Endothelial cell of umbilical vein (primary cell): ENCODE measurements at regions not wholly inside any gene's neighbourhood (a gene's known extent, or its start where the extent isn't known, plus 50 kb on each side); places are given as distances from the start of the nearest gene placed in this dataset.

Experiments used
- BruUV-seq: library from RNA; stranded (reverse); fragments of 400-500 nt; replicated peaks from 2 replicates; lab custom pipeline; 2021; lab: Mats Ljungman, UMichigan
- CTCF ChIA-PET: fragments of 300-600, 350-600 bp; sonication (Branson Sonifier 250); formaldehyde crosslinking; loops from one replicate; lab custom pipeline; 2021; ENCODE audit warnings: antibody characterized with exemption, inconsistent platforms; lab: Charles Lee
- POLR2A ChIA-PET: fragments of 300-600, 350-600 bp; sonication (Branson Sonifier 250); formaldehyde crosslinking; loops from one replicate; lab custom pipeline; 2021; ENCODE audit warnings: antibody characterized with exemption, inconsistent platforms; lab: Charles Lee
- DNase-seq: peaks from one replicate; pipeline ENCODE4 v3.0.0-alpha.2; 2011; ENCODE audit warnings: low read depth, low spot score
- FAIRE-seq: peaks from 2 replicates; lab custom pipeline; 2011; peaks lifted over from hg19 to GRCh38; lab: Jason Lieb, UNC
- H2AFZ ChIP-seq: 2 replicates; pipeline ENCODE4 v1.6.0; 2012; ENCODE audit warnings: low read depth, low read length, control low read depth, inconsistent platforms
- H3K27ac ChIP-seq: 2 replicates; pipeline ENCODE4 v1.5.1; 2011; ENCODE audit warnings: low read depth, mild to moderate bottlenecking, control low read depth, low read length, moderate library complexity; ENCODE audit not compliant: insufficient read depth
- H3K27me3 ChIP-seq, 2 experiments: 2 replicates each; pipeline versions ENCODE4 v1.6.0 to v1.6.1; 2011; ENCODE audit warnings: low read length in 2 of 2, mixed read lengths in 1 of 2; ENCODE audit not compliant: control insufficient read depth in 2 of 2, insufficient read depth in 2 of 2
- H3K36me3 ChIP-seq, 2 experiments: 2 replicates in 1 of 2; 3 replicates in 1 of 2; pipeline ENCODE4 v1.5.1; 2011; ENCODE audit warnings: low read length in 2 of 2, mild to moderate bottlenecking in 1 of 2, moderate library complexity in 1 of 2; ENCODE audit not compliant: control insufficient read depth in 2 of 2, insufficient read depth in 2 of 2; ENCODE audit errors: extremely low read depth in 1 of 2
- H3K4me1 ChIP-seq: 3 replicates; pipeline ENCODE4 v1.5.1; 2011; ENCODE audit warnings: mild to moderate bottlenecking, low read length; ENCODE audit not compliant: control insufficient read depth, insufficient read depth; ENCODE audit errors: extremely low read depth
- H3K4me2 ChIP-seq: 2 replicates; pipeline ENCODE4 v1.6.1; 2011; ENCODE audit warnings: low read length, control low read depth, mixed read lengths; ENCODE audit not compliant: insufficient read depth
- H3K4me3 ChIP-seq, 3 experiments: fragments of 200-600 bp in 1 of 3; sonication (generic), shearing (Covaris generic) in 1 of 3; replicated peaks in 1 of 3; 2 replicates each; pipeline ENCODE4 v1.5.1; 2011 to 2016; ENCODE audit warnings: control low read depth in 3 of 3, low read length in 3 of 3, mild to moderate bottlenecking in 2 of 3, inconsistent platforms in 1 of 3, low read depth in 1 of 3, moderate library complexity in 1 of 3; ENCODE audit not compliant: insufficient read depth in 1 of 3
- H3K79me2 ChIP-seq: 2 replicates; pipeline ENCODE4 v1.6.0; 2012; ENCODE audit warnings: low read length, inconsistent platforms; ENCODE audit not compliant: control insufficient read depth, insufficient read depth
- H3K9ac ChIP-seq: replicated peaks from 2 replicates; pipeline ENCODE3; 2011; ENCODE audit warnings: low read length, control low read depth; ENCODE audit not compliant: insufficient read depth; ENCODE audit errors: extremely low read depth
- H3K9me1 ChIP-seq: replicated peaks from 3 replicates; pipeline ENCODE4 v1.6.0; 2011; ENCODE audit warnings: mild to moderate bottlenecking, low read length; ENCODE audit not compliant: control insufficient read depth, insufficient read depth; ENCODE audit errors: extremely low read depth
- H3K9me3 ChIP-seq: replicated peaks from 2 replicates; pipeline ENCODE4 v1.5.1; 2012; ENCODE audit warnings: low read length, inconsistent platforms; ENCODE audit not compliant: control insufficient read depth, insufficient read depth
- H4K20me1 ChIP-seq: replicated peaks from 2 replicates; pipeline ENCODE3; 2011; ENCODE audit warnings: mild to moderate bottlenecking, low read length; ENCODE audit not compliant: control insufficient read depth, insufficient read depth; ENCODE audit errors: extremely low read depth
- CTCF ChIP-seq, 2 donors: IDR thresholded peaks; 1 replicate in 1 of 2; 2 replicates in 1 of 2; pipeline ENCODE4 v1.5.1; 2011; ENCODE audit warnings: low read length in 2 of 2, mild to moderate bottlenecking in 2 of 2, moderate library complexity in 2 of 2, control low read depth in 1 of 2, inconsistent platforms in 1 of 2, low read depth in 1 of 2; ENCODE audit not compliant: insufficient read depth in 1 of 2; ENCODE audit errors: extremely low read depth in 1 of 2
- EZH2 ChIP-seq: IDR thresholded peaks from 2 replicates; pipeline ENCODE4 v1.6.1; 2012; ENCODE audit warnings: borderline replicate concordance, low read depth, mild to moderate bottlenecking, moderate library complexity, low read length, inconsistent platforms; ENCODE audit not compliant: severe bottlenecking
- FOS ChIP-seq: IDR thresholded peaks from 2 replicates; pipeline ENCODE4 v1.6.1; 2011; ENCODE audit warnings: mild to moderate bottlenecking, low read length, moderate library complexity, borderline replicate concordance; ENCODE audit not compliant: insufficient read depth
- GATA2 ChIP-seq: IDR thresholded peaks from 2 replicates; pipeline ENCODE4 v1.7.0; 2011; ENCODE audit warnings: low read depth, mild to moderate bottlenecking, moderate library complexity, mixed read lengths, low read length; ENCODE audit not compliant: insufficient read length, insufficient read depth
- JUN ChIP-seq: IDR thresholded peaks from 2 replicates; pipeline ENCODE4 v1.6.1; 2011; ENCODE audit warnings: borderline replicate concordance, low read depth; ENCODE audit not compliant: insufficient read length, insufficient read depth
- MAX ChIP-seq: IDR thresholded peaks from 2 replicates; pipeline ENCODE4 v1.6.1; 2011; ENCODE audit not compliant: insufficient read depth, insufficient read length
- MYC ChIP-seq: IDR thresholded peaks from one replicate; pipeline ENCODE4 v1.6.1; 2011; ENCODE audit warnings: mild to moderate bottlenecking, low read depth, low read length
- POLR2A ChIP-seq: IDR thresholded peaks from 2 replicates; pipeline ENCODE4 v1.6.1; 2012; ENCODE audit warnings: low read depth, mild to moderate bottlenecking, control low read depth, low read length
- POLR2AphosphoS5 ChIP-seq: IDR thresholded peaks from 2 replicates; pipeline ENCODE4 v1.6.1; 2012; ENCODE audit warnings: low read depth, mild to moderate bottlenecking, control low read depth, low read length, moderate library complexity; ENCODE audit not compliant: insufficient read depth
- dilution Hi-C: fragments of 300-500 bp; cut with MboI; formaldehyde crosslinking; loops from one replicate; pipeline ENCODE4 v1.15.0; 2019; ENCODE audit warnings: low sequenced_read_pairs; ENCODE audit not compliant: extremely low pct_ligation_motif_present
- intact Hi-C: fragments of 100-400 bp; cut with micrococcal nuclease; formaldehyde crosslinking; loops from one replicate; pipeline ENCODE4 v1.10.0; 2022

GRCh38 chr12:68465227-68465626 is 133.1 kb upstream of the MDM1 start:
- dilution Hi-C loops (no loop called here), intact Hi-C loops (no loop called here)
- no peak overlapping the region for H3K4me2 ChIP-seq
- H3K9ac ChIP-seq = no peak overlapping the region
- H3K4me1 ChIP-seq = no peaks in the 10 kb centered on the region
- FAIRE-seq = no peak
- no peak for DNase-seq
- no TSS peak for BruUV-seq
- H3K9me1 ChIP-seq = no peaks in the 10 kb centered on the region
- no peaks in the 10 kb centered on the region for H3K9me3 ChIP-seq
- H4K20me1 ChIP-seq = no peaks in the 10 kb centered on the region
- no peak overlapping the region for H3K27ac ChIP-seq
- no peaks in the 10 kb centered on the region for H3K79me2 ChIP-seq
- no peak for TF ChIP-seq CTCF (IDR thresholded peaks at IDR 0.05; ENCODE audit: extremely low read depth in 1 of 2, insufficient read depth in 1 of 2, low read depth in 1 of 2, low read length in 2 of 2)
- TF ChIP-seq MYC = no peak
- CTCF ChIA-PET = interaction anchor here (0.8 to 1.2 kb wide), 2 partner anchors 10 to 14 kb away, joined by 3 to 4 read pairs; no protein-coding TSS in a partner anchor
- no peaks in the 10 kb centered on the region for H3K27me3 ChIP-seq
- POLR2A ChIA-PET = no interaction called here
- H2AFZ ChIP-seq = no peak overlapping the region
- no peak overlapping the region for H3K4me3 ChIP-seq
- no peaks in the 10 kb centered on the region for H3K36me3 ChIP-seq

DNA sequence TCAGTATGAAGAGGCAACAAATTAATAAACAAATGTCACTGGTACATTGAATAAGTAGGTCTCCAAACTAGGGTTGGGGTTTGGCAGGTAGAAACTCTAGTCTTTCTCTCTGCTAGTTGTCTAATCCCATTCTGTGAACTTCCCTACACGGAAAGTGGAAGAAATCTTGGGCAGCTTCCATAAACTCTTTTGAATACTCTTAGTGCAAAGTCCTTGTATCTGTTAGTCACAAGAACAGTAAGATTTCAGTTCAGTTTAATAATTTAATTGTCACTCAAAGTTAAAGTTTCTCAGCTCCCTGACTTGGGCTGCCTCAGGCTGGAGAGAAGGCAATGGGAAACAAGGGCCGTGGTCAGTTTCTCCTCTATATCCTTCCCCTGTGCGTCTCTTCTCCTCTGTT is 135.4 kb upstream of the MDM1 start:
- no peaks in the 10 kb centered on the region for H3K27me3 ChIP-seq
- H3K79me2 ChIP-seq = no peaks in the 10 kb centered on the region
- no peaks in the 10 kb centered on the region for H3K9me1 ChIP-seq
- ChIA-PET POLR2A (no interaction called here), CTCF (interaction anchor here (1.0 kb wide), 1 partner anchor 11 kb away, joined by 3 read pairs; no protein-coding TSS in a partner anchor)
- no peaks in the 10 kb centered on the region for H3K9me3 ChIP-seq
- no peak for TF ChIP-seq POLR2A
- no peak for TF ChIP-seq EZH2
- no peak for TF ChIP-seq JUN
- no peak for TF ChIP-seq POLR2AphosphoS5
- TF ChIP-seq MAX = no peak
- no peak for TF ChIP-seq MYC
- no peak for TF ChIP-seq GATA2
- no peak for TF ChIP-seq CTCF (IDR thresholded peaks at IDR 0.05; ENCODE audit: extremely low read depth in 1 of 2, insufficient read depth in 1 of 2, low read depth in 1 of 2, low read length in 2 of 2)
- no peak for TF ChIP-seq FOS
- no TSS peak for BruUV-seq
- no peaks in the 10 kb centered on the region for H3K36me3 ChIP-seq
- no peak overlapping the region for H3K27ac ChIP-seq
- H3K4me2 ChIP-seq = no peak overlapping the region
- intact Hi-C loops (no loop called here), dilution Hi-C loops (no loop called here)
- no peak overlapping the region for H3K4me3 ChIP-seq
- no peak overlapping the region for H2AFZ ChIP-seq
- H4K20me1 ChIP-seq = no peaks in the 10 kb centered on the region
- FAIRE-seq (no peak), DNase-seq (no peak)
- H3K4me1 ChIP-seq = no peaks in the 10 kb centered on the region
- H3K9ac ChIP-seq = no peak overlapping the region
